HS-27A (cell line): ENCODE measurements at regions not wholly inside any gene's neighbourhood (a gene's known extent, or its start where the extent isn't known, plus 50 kb on each side); places are given as distances from the start of the nearest gene placed in this dataset.

Experiments used
- DNase-seq: peaks from one replicate; pipeline ENCODE4 v3.0.0-alpha.2; 2012; ENCODE audit warnings: low read depth, missing footprints

GRCh38 chr4:44118971-44119680, 329.5 kb downstream of the KCTD8 start:
- DNase-seq = peak; percentile 17

- DNase-seq = no peak
Observed at GRCh38 chr4:44120646-44121045, 328.0 kb downstream of the KCTD8 start.

- DNase-seq = no peak
Observed at GRCh38 chr4:44121210-44121609, 327.4 kb downstream of the KCTD8 start.
